Anterior cingulate cortex (tissue), 58 donors: ENCODE measurements at regions not wholly inside any gene's neighbourhood (a gene's known extent, or its start where the extent isn't known, plus 50 kb on each side); places are given as distances from the start of the nearest gene placed in this dataset.
"Not testable (repeated sequence)": the region's sequence is repeated elsewhere in the genome, so short reads cannot be mapped to it uniquely, and the experiment has no call there.

Source experiments
- DNase-seq, 58 donors: peaks; one replicate each; lab custom pipeline; 2025; lab: John Stamatoyannopoulos, UW

DNA sequence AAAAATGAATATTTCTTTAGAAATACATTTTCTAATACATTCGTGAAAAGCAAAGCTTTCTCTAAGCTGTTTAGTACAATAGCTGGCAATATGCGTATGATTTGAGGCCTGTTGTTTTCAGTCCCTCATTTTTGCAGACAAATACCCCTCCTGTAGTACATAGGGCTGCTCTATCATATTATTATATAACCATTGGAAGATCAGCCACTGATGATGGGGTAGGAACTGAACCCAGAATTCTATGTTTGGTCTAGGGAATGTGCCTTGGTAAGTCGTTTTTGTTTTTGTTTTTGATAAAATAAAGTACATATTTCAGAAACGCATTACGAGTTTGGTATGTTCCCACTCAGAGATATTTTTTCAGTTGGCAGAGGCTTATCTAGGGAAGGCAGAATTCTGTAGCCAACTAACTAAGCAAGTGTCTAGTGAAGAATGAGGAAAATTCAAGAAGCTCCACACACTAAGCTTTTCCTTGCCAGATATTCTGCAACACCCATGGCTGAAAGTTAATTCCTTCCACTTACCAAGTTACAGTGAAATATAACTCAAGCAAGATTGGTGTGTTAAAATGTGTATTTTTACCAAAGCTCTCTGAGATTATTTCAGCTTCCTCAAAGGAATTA lies 656.9 kb upstream of the MIR17HG start:
- peak in 1 of 58 donors; percentile 2 for DNase-seq

GRCh38 chr13:90696254-90696653 lies 651.2 kb upstream of the MIR17HG start:
- no peak for DNase-seq

DNA sequence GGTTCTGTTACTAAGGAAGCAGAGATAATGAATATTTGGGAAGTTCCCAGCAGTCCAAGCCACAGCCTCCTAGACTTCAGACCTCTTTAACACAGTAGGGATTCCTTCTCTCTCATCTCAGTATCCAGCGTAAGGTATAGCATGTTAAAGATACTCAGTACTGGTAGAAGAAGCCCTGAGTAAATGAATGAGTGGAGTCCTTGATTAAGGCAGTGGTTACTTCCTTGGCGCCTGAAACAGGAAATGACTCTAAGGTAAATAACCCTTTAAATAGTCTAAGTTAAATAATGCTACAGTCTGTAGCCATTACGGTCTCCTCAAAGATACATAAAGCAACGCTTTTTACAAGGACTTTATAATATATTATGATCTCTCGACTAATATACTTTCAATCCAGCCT lies 650.8 kb upstream of the MIR17HG start:
- DNase-seq = no peak

DNA sequence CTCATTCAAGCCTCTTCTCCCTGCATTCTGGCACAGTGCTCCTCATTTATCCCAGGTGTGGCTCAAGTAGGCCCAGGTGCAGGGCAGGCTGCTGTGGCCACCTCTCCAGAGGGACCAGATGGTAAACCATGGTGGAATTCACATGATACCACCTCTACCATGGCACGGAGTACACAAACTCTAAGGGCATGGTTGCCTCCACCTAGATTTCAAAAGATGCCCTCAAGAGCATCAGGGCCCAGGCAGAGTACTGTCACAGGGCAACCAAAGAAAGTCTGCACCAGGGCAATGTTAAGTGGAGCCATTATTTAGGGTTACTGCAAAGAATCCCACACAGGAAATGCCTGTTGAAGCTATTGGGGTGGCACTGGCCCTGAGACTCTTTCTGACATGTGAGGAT lies 647.1 kb upstream of the MIR17HG start:
- no peak for DNase-seq

DNA sequence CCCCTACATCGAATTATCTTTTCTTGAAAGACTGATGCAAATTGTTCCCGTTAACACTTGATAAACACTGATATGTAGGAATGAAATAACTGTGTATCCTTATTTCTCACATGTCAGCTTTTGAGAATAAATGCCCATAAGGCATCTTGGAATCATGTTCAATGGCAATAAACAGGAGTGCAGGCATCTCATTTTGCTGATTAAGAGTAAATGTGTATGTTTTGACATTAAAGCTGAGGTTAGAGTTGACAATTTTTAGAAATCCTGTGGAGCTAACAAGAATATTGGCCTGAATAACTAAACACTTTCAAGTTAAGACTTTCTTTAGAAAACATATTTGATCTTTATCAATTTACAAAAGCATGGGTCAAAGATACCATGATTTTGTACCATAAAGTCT lies 646.2 kb upstream of the MIR17HG start:
- DNase-seq = no peak

- DNase-seq = no peak
These were observed 645.4 kb upstream of the MIR17HG start for GRCh38 chr13:90702050-90702449.

GRCh38 chr13:90706631-90707030 lies 640.9 kb upstream of the MIR17HG start:
- DNase-seq = no peak

GRCh38 chr13:90708128-90708527 lies 639.4 kb upstream of the MIR17HG start:
- DNase-seq = no peak

- DNase-seq = no peak
These were observed 638.2 kb upstream of the MIR17HG start for GRCh38 chr13:90709319-90709718.

DNA sequence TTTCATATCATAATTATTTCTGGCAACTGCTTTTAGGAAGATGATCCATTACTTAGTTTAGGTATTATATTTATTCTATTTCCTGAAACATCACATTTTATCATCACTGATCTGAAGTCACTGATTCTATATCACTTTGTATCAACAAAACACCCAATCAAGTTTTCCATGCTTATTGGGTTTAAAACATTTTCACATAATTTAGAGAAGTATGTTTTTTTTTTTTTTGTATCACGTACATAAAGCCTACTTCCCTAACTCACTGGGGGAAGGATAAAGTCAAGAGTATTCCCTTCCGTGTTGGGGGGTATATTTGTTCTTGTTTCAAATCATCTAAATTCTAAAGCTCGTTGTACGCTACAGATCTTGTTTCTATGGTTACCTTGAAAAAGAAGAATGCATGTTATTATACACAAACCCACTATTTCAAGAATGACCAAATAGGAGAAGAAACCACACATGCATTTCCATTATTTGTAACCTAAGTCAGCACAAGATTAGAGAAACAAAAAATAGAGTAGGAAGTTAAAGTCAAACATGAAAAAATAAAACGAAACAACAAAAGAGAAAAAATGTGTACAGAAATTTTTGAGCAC lies 637.2 kb upstream of the MIR17HG start:
- no peak for DNase-seq

DNA sequence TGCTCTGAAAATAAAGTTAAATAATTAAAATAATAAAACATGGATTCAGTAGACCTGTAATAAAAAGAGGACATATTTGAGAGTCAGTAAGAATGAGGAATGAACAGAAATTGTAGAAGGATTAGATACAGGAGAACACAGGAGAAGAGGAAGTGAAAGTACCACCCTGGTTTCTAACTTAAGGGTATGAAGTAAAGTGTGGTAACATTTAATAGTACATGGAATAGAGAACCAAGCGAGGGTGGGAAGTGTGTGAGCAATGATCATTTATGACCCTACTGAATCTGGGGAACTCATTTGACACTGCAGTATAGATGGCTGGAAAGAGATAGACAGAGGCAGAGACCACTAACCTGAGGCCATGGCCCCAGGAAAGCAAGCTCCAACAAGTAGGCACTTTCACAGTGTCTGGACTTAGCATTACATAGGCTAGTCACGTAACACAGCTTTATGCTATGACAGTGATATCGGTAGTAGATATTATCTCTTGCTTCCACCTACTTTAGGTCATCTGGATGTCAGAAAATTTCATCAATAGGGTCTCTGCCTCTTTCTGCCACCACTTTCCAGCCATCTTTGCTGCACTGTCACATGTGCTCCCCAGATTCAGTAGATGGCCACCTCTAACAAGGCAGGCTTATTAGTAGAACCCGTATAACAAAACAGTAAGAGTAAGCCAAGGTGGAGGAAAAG lies 633.9 kb upstream of the MIR17HG start:
- no peak for DNase-seq

- DNase-seq = no peak
These were observed 632.0 kb upstream of the MIR17HG start for GRCh38 chr13:90715485-90715884.

DNA sequence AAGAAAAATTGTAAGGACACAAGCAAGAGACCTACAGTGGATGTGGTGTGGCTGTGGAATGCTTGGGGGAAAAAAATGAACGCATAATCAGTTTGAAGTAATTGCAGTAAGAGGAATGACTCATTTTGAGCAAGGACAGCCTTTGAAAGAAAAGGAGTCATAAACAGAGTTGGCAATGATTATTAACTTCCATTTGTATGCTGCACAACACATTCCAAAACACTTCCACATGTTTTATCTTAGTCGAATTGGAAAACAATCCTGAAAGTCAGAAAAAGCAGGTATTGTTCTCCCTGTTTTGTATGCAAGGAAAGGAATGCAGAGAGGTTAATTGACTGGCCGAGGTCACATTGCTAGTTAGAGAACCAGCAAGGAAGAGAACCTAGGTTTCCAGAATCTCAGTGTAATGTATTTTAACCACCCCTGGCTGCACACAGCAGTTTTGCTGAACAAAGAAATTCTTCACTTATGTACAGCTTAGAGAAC lies 630.0 kb upstream of the MIR17HG start:
- DNase-seq = no peak

- DNase-seq = no peak
These were observed 628.0 kb upstream of the MIR17HG start for GRCh38 chr13:90719461-90719860.

- no peak for DNase-seq
These were observed 625.5 kb upstream of the MIR17HG start for GRCh38 chr13:90721937-90722336.

- DNase-seq = no peak
These were observed 624.1 kb upstream of the MIR17HG start for GRCh38 chr13:90723381-90723780.

DNA sequence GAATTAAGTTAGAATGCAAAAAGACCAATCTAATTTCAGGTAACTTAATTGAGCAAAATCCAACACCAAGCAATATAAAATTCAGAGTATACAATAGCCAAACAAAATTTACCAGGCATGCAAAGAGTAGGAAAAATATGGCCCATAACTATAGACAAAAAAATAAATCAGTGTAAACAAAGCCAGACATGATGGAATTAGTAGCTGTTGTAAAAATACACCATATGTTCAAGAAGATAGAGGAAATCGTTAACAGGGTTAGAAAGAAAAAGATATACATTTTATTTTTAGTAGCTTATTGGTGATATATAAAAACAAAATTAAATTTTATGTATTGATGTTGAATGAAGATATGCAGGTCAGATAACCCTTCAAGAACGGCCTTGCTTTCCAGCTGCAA lies 621.1 kb upstream of the MIR17HG start:
- DNase-seq = no peak

- DNase-seq = no peak
These were observed 615.4 kb upstream of the MIR17HG start for GRCh38 chr13:90732049-90732448.

DNA sequence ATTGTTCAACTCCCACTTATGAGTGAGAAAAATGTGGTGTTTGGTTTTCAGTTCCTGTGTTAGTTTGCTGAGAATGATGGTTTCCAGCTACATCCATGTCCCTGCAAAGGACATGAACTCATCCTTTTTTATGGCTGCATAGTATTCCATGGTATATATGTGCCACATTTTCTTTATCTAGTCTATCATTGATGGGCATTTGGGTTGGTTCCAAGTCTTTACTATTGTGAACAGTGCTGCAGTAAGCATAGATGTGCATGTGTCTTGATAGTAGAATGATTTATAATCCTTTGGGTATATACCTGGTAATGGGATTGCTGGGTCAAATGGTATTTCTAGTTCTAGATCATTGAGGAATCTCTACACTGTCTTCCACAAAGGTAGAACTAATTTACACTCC lies 613.0 kb upstream of the MIR17HG start:
- DNase-seq = not testable (repeated sequence)

DNA sequence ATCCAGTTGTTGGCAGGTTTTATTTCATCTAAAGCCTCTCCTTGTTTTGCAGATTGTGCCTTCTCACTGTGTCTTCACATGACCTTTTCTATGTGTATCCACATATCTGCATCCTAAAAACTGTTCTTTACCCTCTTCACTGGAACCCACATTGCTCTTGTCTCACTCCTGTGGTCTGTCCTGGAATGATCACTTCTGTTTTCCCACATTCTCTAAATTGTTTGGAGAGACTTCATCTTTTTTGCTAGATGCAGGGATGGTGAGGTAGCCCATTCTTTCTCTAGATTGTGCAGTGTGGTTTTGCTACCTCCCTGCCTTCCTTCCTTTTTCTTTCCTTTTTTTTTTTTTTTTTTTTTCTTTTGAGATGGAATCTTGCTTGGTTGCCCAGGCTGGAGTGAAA lies 608.6 kb upstream of the MIR17HG start:
- DNase-seq = no peak

DNA sequence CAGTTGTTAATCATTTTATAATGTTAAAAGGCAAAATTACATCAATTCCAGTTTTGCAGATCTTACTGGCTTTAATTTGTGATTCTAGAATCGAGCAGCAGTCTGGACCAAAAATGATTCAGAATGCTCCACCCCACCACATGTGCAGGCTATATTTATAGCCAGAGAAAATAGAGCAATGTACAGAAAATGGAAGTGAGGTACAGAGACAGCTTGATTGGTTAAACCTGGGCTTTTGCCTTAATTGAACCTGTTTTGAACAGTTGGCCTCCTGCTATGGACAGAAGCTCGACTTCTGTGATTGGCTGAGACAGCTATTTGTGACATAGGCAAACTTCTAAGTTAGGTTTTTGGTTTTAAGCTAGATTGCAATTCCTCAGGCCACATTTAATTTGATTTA lies 607.4 kb upstream of the MIR17HG start:
- no peak for DNase-seq

DNA sequence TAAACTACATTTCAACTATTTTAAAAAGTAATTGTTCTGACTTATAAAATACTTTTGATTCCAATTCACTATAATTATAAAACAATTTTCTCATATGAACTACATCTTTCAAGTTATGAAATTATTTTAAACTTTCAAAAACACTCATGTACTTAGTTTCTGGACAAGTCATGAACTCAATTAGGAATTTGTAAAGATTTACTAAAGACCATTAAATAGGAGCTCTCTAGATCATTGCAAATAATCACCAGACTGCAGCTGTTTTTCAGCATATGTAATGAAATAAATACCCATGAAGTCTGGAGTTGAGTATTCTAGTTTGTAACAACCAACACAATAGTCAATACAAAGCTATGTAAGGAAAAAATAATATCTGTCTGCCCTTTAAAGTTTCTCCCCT lies 605.1 kb upstream of the MIR17HG start:
- DNase-seq = no peak
